ENCODE measurements at regions not wholly inside any gene's neighbourhood (a gene's known extent, or its start where the extent isn't known, plus 50 kb on each side); places are given as distances from the start of the nearest gene placed in this dataset.

DNA sequence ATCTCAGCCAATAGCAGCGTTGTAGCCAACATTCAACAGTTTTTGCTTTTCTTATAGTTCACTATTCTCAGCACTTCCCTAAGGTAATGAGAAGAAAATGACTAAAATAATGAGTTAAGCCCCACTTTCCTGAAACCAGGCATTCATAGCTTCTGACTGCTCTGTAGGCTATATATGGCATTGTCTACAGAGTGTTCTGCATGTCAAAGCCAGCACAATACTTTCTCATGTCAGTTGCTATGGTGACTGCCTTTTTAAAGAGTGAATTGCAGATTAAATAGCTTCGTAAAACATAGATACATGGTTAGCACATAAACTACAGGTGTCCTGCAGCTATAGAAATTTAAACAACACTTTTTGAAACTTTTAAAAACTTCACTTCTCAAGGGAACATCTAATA is 1256.1 kb upstream of the CNTN5 start:
- Histone ChIP-seq H3K36me3 (ENCODE audit: control insufficient read depth in 2 of 2, extremely low read depth in 1 of 2, insufficient read depth in 2 of 2, low read length in 2 of 2) (no peaks in the 10 kb centered on the region), H3K4me3 (replicated peaks in 1 of 3; ENCODE audit: insufficient read depth in 1 of 3, low read depth in 1 of 3, low read length in 3 of 3) (no peak overlapping the region), H3K9ac (replicated peaks; ENCODE audit: extremely low read depth, insufficient read depth, low read length) (no peak overlapping the region), H3K79me2 (ENCODE audit: control insufficient read depth, insufficient read depth, low read length) (no peaks in the 10 kb centered on the region), H2AFZ (ENCODE audit: low read depth, low read length) (no peak overlapping the region), H3K9me1 (replicated peaks; ENCODE audit: control insufficient read depth, extremely low read depth, insufficient read depth, low read length) (no peaks in the 10 kb centered on the region), H3K4me2 (ENCODE audit: insufficient read depth, low read length) (no peak overlapping the region), H4K20me1 (replicated peaks; ENCODE audit: control insufficient read depth, extremely low read depth, insufficient read depth, low read length) (no peaks in the 10 kb centered on the region), H3K27ac (ENCODE audit: insufficient read depth, low read depth, low read length) (no peak overlapping the region), H3K4me1 (ENCODE audit: control insufficient read depth, extremely low read depth, insufficient read depth, low read length) (no peaks in the 10 kb centered on the region), H3K9me3 (replicated peaks; ENCODE audit: control insufficient read depth, insufficient read depth, low read length) (no peaks in the 10 kb centered on the region), H3K27me3 (ENCODE audit: control insufficient read depth in 2 of 2, insufficient read depth in 2 of 2, low read length in 2 of 2) (peaks cover 0 to 2% of the 10 kb centered on the region in 2 experiments)
- BruUV-seq (replicated peaks), result no TSS peak
- DNase-seq (ENCODE audit: low read depth, low spot score) (no peak), FAIRE-seq (no peak)
- TF ChIP-seq, protein P1, sequence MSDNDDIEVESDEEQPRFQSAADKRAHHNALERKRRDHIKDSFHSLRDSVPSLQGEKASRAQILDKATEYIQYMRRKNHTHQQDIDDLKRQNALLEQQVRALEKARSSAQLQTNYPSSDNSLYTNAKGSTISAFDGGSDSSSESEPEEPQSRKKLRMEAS (IDR thresholded peaks at IDR 0.05; ENCODE audit: insufficient read depth, insufficient read length), result no peak
- TF ChIP-seq GATA2 (IDR thresholded peaks at IDR 0.05; ENCODE audit: insufficient read depth, insufficient read length, low read depth, low read length), result no peak
- dilution Hi-C loops (cut with MboI; ENCODE audit: extremely low pct_ligation_motif_present, low sequenced_read_pairs), result no loop called here
- intact Hi-C loops (cut with micrococcal nuclease), result no loop called here
- ChIA-PET POLR2A (no interaction called here), CTCF (no interaction called here)

DNA sequence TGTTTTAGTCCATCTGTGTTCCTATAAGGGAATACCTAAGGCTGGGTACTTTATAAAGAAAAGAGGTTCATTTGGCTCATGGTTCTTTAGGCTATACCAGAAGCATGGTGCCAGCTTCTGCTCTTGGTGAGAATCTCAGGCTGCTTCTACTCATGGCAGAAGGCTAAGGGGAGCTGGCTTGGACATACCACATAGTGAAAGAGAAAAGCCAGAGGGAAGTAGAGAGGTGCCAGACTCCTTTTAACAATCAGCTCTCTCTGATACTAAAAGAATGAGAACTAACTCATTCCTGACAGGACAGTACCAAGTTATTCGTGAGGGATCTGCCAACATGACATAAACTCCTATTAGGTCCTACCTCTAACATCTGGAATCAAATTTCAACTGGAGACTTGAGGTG is 1250.2 kb upstream of the CNTN5 start:
- CTCF ChIA-PET, result no interaction called here
- Histone ChIP-seq H3K4me1 (ENCODE audit: control insufficient read depth, extremely low read depth, insufficient read depth, low read length) (no peaks in the 10 kb centered on the region), H3K9me1 (replicated peaks; ENCODE audit: control insufficient read depth, extremely low read depth, insufficient read depth, low read length) (no peaks in the 10 kb centered on the region), H3K9ac (replicated peaks; ENCODE audit: extremely low read depth, insufficient read depth, low read length) (no peak overlapping the region), H3K27me3 (ENCODE audit: control insufficient read depth in 2 of 2, insufficient read depth in 2 of 2, low read length in 2 of 2) (peaks cover 0 to 2% of the 10 kb centered on the region in 2 experiments), H3K79me2 (ENCODE audit: control insufficient read depth, insufficient read depth, low read length) (no peaks in the 10 kb centered on the region), H3K36me3 (ENCODE audit: control insufficient read depth in 2 of 2, extremely low read depth in 1 of 2, insufficient read depth in 2 of 2, low read length in 2 of 2) (no peaks in the 10 kb centered on the region), H3K4me2 (ENCODE audit: insufficient read depth, low read length) (no peak overlapping the region), H3K4me3 (replicated peaks in 1 of 3; ENCODE audit: insufficient read depth in 1 of 3, low read depth in 1 of 3, low read length in 3 of 3) (no peak overlapping the region), H2AFZ (ENCODE audit: low read depth, low read length) (no peak overlapping the region), H3K9me3 (replicated peaks; ENCODE audit: control insufficient read depth, insufficient read depth, low read length) (no peaks in the 10 kb centered on the region), H4K20me1 (replicated peaks; ENCODE audit: control insufficient read depth, extremely low read depth, insufficient read depth, low read length) (no peaks in the 10 kb centered on the region), H3K27ac (ENCODE audit: insufficient read depth, low read depth, low read length) (no peak overlapping the region)
- no peak for DNase-seq (ENCODE audit: low read depth, low spot score)
- intact Hi-C loops (cut with micrococcal nuclease), result no loop called here
- no TSS peak for BruUV-seq (replicated peaks)
- POLR2A ChIA-PET, result no interaction called here
- TF ChIP-seq GATA2 (IDR thresholded peaks at IDR 0.05; ENCODE audit: insufficient read depth, insufficient read length, low read depth, low read length) (no peak), FOS (IDR thresholded peaks at IDR 0.05; ENCODE audit: borderline replicate concordance, insufficient read depth, low read length) (no peak), MYC (IDR thresholded peaks at IDR 0.05; ENCODE audit: low read depth, low read length) (no peak), JUN (IDR thresholded peaks at IDR 0.05; ENCODE audit: borderline replicate concordance, insufficient read depth, insufficient read length, low read depth) (no peak), EZH2 (IDR thresholded peaks at IDR 0.05; ENCODE audit: borderline replicate concordance, low read depth, low read length, severe bottlenecking) (no peak), POLR2A (IDR thresholded peaks at IDR 0.05; ENCODE audit: low read depth, low read length) (no peak), POLR2AphosphoS5 (IDR thresholded peaks at IDR 0.05; ENCODE audit: insufficient read depth, low read depth, low read length) (no peak)
- TF ChIP-seq, protein P2, sequence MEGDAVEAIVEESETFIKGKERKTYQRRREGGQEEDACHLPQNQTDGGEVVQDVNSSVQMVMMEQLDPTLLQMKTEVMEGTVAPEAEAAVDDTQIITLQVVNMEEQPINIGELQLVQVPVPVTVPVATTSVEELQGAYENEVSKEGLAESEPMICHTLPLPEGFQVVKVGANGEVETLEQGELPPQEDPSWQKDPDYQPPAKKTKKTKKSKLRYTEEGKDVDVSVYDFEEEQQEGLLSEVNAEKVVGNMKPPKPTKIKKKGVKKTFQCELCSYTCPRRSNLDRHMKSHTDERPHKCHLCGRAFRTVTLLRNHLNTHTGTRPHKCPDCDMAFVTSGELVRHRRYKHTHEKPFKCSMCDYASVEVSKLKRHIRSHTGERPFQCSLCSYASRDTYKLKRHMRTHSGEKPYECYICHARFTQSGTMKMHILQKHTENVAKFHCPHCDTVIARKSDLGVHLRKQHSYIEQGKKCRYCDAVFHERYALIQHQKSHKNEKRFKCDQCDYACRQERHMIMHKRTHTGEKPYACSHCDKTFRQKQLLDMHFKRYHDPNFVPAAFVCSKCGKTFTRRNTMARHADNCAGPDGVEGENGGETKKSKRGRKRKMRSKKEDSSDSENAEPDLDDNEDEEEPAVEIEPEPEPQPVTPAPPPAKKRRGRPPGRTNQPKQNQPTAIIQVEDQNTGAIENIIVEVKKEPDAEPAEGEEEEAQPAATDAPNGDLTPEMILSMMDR (IDR thresholded peaks at IDR 0.05; ENCODE audit: extremely low read depth in 1 of 2, insufficient read depth in 1 of 2, low read depth in 1 of 2, low read length in 2 of 2), result no peak
- TF ChIP-seq, protein P1 (IDR thresholded peaks at IDR 0.05; ENCODE audit: insufficient read depth, insufficient read length), result no peak
- no peak for FAIRE-seq
- dilution Hi-C loops (cut with MboI; ENCODE audit: extremely low pct_ligation_motif_present, low sequenced_read_pairs), result no loop called here

Data from endothelial cell of umbilical vein (primary cell).